CD14-positive monocyte (primary cell): ENCODE measurements at regions not wholly inside any gene's neighbourhood (a gene's known extent, or its start where the extent isn't known, plus 50 kb on each side); places are given as distances from the start of the nearest gene placed in this dataset.

Source experiments
- DNase-seq, 3 donors: peaks; one replicate each; pipeline ENCODE4 v3.0.0-alpha.2; 2011 to 2022
- H2AFZ ChIP-seq: 2 replicates; pipeline ENCODE4 v1.6.0; 2012; ENCODE audit warnings: mild to moderate bottlenecking, low read depth, low read length, inconsistent platforms; ENCODE audit not compliant: insufficient read depth, poor library complexity, severe bottlenecking
- H3K27ac ChIP-seq, 2 donors: 1 replicate in 1 of 2; 2 replicates in 1 of 2; pipeline ENCODE4 v1.5.1; 2012 to 2013; ENCODE audit warnings: low read length in 2 of 2, control low read depth in 1 of 2, inconsistent platforms in 1 of 2, low read depth in 1 of 2, mild to moderate bottlenecking in 1 of 2
- H3K27me3 ChIP-seq, 2 donors: one replicate each; pipeline versions ENCODE4 v1.6.0 to v1.6.1; 2011 to 2013; ENCODE audit warnings: low read length in 2 of 2; ENCODE audit not compliant: control insufficient read depth in 2 of 2, insufficient read depth in 2 of 2
- H3K36me3 ChIP-seq, 2 donors: replicated peaks in 1 of 2; 1 replicate in 1 of 2; 2 replicates in 1 of 2; pipeline versions ENCODE4 v1.5.1 to v1.6.1; 2012 to 2013; ENCODE audit warnings: low read length in 2 of 2, control low read depth in 1 of 2, inconsistent platforms in 1 of 2, mild to moderate bottlenecking in 1 of 2; ENCODE audit not compliant: insufficient read depth in 2 of 2, control insufficient read depth in 1 of 2
- H3K4me1 ChIP-seq, 2 donors: 1 replicate in 1 of 2; 2 replicates in 1 of 2; pipeline versions ENCODE4 v1.5.1 to v1.6.1; 2012 to 2013; ENCODE audit warnings: low read length in 2 of 2, control low read depth in 1 of 2, inconsistent platforms in 1 of 2, mild to moderate bottlenecking in 1 of 2, moderate library complexity in 1 of 2; ENCODE audit not compliant: insufficient read depth in 2 of 2, control insufficient read depth in 1 of 2
- H3K4me2 ChIP-seq: replicated peaks from 2 replicates; pipeline ENCODE3; 2012; ENCODE audit warnings: low read length, moderate library complexity, mild to moderate bottlenecking; ENCODE audit not compliant: poor library complexity, severe bottlenecking; ENCODE audit errors: extremely low read depth
- H3K4me3 ChIP-seq, 3 experiments: fragments of 200-600 bp in 1 of 3; sonication (generic) in 1 of 3; replicated peaks in 1 of 3; 1 replicate in 2 of 3; 2 replicates in 1 of 3; pipeline ENCODE4 v1.5.1; 2011 to 2013; ENCODE audit warnings: low read length in 3 of 3, mild to moderate bottlenecking in 3 of 3, control low read depth in 2 of 3, low read depth in 2 of 3, inconsistent platforms in 1 of 3, moderate library complexity in 1 of 3
- H3K79me2 ChIP-seq: 2 replicates; pipeline ENCODE4 v1.6.0; 2012; ENCODE audit warnings: mild to moderate bottlenecking, control low read depth, inconsistent platforms, low read length, moderate library complexity; ENCODE audit not compliant: insufficient read depth
- H3K9ac ChIP-seq: 2 replicates; pipeline ENCODE4 v1.6.0; 2017; ENCODE audit warnings: low read length, mild to moderate bottlenecking; ENCODE audit not compliant: insufficient read depth, poor library complexity, severe bottlenecking
- H3K9me3 ChIP-seq, 2 donors: replicated peaks in 1 of 2; 1 replicate in 1 of 2; 2 replicates in 1 of 2; pipeline versions ENCODE4 v1.5.1 to v1.6.1; 2012 to 2013; ENCODE audit warnings: low read length in 2 of 2, control low read depth in 1 of 2; ENCODE audit not compliant: control insufficient read depth in 1 of 2, insufficient read depth in 1 of 2
- H4K20me1 ChIP-seq: 2 replicates; pipeline ENCODE4 v1.6.0; 2012; ENCODE audit warnings: mild to moderate bottlenecking, low read length, control low read depth, moderate library complexity; ENCODE audit not compliant: insufficient read depth
- H3K27ac Mint-ChIP-seq, 7 donors: one replicate each; pipeline ENCODE4 v1.8.0; 2020; ENCODE audit warnings: mild to moderate bottlenecking in 7 of 7, mixed read lengths in 7 of 7, moderate library complexity in 6 of 7, inconsistent platforms in 2 of 7
- H3K27me3 Mint-ChIP-seq, 3 donors: one replicate each; pipeline ENCODE4 v1.8.0; 2021 to 2022; ENCODE audit warnings: low read depth in 3 of 3, mild to moderate bottlenecking in 3 of 3, mixed read lengths in 3 of 3, moderate library complexity in 3 of 3, inconsistent platforms in 1 of 3
- H3K36me3 Mint-ChIP-seq, 2 donors: one replicate each; pipeline ENCODE4 v1.8.0; 2020; ENCODE audit warnings: mixed read lengths in 2 of 2, inconsistent platforms in 1 of 2, mild to moderate bottlenecking in 1 of 2
- H3K4me1 Mint-ChIP-seq: one replicate; pipeline ENCODE4 v1.8.0; 2020; ENCODE audit warnings: mild to moderate bottlenecking, mixed read lengths
- H3K4me3 Mint-ChIP-seq, 2 donors: one replicate each; pipeline ENCODE4 v1.8.0; 2020; ENCODE audit warnings: mild to moderate bottlenecking in 2 of 2, mixed read lengths in 2 of 2, moderate library complexity in 1 of 2
- H3K9me3 Mint-ChIP-seq, 7 donors: one replicate each; pipeline ENCODE4 v1.8.0; 2020 to 2022; ENCODE audit warnings: mixed read lengths in 7 of 7, mild to moderate bottlenecking in 6 of 7, moderate library complexity in 6 of 7, inconsistent platforms in 2 of 7
- WGBS: methylation state at CpG from one replicate; pipeline ENCODE4 v1.1.5; 2013; ENCODE audit warnings: missing lambda C conversion rate; ENCODE audit not compliant: insufficient coverage; 5-methylcytosine and 5-hydroxymethylcytosine counted together
- intact Hi-C, 2 donors: fragments of 100-400 bp; cut with micrococcal nuclease; formaldehyde crosslinking; loops; one replicate each; pipeline versions ENCODE4 v1.15.0 to v1.15.1; 2023
- TF ChIP-seq, protein P1 (sequence below): fragments of 200-600 bp; IDR thresholded peaks from one replicate; pipeline ENCODE4 v1.8.0; 2022; ENCODE audit warnings: antibody characterized with exemption, mild to moderate bottlenecking

DNA sequence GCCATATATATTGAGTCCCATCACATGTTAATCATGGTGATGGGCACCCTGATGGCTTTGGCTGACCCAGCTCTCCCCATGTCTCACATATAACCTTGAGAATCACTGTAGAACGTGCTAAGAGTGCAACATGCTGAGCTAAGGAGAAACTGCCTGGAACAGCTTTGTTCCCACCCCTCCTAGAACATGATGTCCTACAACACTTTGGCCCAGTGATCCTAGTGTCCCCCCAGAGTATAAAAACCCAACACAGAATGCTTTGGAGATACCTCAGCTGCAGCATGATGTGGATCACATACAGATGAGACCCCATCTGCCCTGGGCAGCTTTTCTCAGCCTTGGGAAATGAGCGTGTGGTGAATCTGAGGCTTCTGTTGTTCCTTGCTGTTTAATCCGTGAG lies 343.5 kb downstream of the NFIB start:
- Mint-ChIP-seq H3K27ac (no peak overlapping the region), H3K4me3 (no peak overlapping the region), H3K27me3 (peaks cover 0 to 1% (median 0%) of the 10 kb centered on the region in 3 donors), H3K4me1 (peaks cover 4% of the 10 kb centered on the region), H3K36me3 (no peaks in the 10 kb centered on the region), H3K9me3 (peaks cover 0 to 4% (median 0%) of the 10 kb centered on the region in 7 donors)
- intact Hi-C loops: no loop called here
- H3K4me1 ChIP-seq: no peaks in the 10 kb centered on the region
- H2AFZ ChIP-seq: no peak overlapping the region
- no peak overlapping the region for H3K9ac ChIP-seq
- TF ChIP-seq, protein P1, sequence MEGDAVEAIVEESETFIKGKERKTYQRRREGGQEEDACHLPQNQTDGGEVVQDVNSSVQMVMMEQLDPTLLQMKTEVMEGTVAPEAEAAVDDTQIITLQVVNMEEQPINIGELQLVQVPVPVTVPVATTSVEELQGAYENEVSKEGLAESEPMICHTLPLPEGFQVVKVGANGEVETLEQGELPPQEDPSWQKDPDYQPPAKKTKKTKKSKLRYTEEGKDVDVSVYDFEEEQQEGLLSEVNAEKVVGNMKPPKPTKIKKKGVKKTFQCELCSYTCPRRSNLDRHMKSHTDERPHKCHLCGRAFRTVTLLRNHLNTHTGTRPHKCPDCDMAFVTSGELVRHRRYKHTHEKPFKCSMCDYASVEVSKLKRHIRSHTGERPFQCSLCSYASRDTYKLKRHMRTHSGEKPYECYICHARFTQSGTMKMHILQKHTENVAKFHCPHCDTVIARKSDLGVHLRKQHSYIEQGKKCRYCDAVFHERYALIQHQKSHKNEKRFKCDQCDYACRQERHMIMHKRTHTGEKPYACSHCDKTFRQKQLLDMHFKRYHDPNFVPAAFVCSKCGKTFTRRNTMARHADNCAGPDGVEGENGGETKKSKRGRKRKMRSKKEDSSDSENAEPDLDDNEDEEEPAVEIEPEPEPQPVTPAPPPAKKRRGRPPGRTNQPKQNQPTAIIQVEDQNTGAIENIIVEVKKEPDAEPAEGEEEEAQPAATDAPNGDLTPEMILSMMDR: no peak
- H4K20me1 ChIP-seq: no peaks in the 10 kb centered on the region
- H3K79me2 ChIP-seq: no peaks in the 10 kb centered on the region
- no peak for DNase-seq
- H3K4me3 ChIP-seq: no peak overlapping the region
- no peaks in the 10 kb centered on the region for H3K36me3 ChIP-seq
- WGBS: 70% methylated on average over 2 of the region's 3 CpGs
- no peak overlapping the region for H3K4me2 ChIP-seq
- H3K27me3 ChIP-seq: no peaks in the 10 kb centered on the region
- no peak overlapping the region for H3K27ac ChIP-seq
- H3K9me3 ChIP-seq: no peaks in the 10 kb centered on the region

DNA sequence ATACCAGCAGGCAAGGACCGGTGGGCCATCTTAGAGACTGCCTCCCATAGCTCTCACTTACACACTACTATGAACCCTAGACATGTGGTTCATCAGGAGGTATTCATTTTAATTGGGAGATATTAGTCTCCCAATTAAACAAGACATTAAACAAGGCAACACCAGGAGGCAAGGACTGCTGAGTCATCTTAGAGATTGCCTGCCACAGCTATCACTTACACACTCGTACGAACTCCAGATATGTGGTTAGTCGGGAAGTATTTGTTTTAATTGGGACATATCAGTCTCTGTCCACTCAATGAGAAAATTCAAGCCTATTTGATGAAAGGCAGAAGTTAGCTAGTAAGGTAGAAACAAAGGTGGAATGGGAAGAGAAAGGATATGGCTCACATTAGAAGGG lies 343.9 kb downstream of the NFIB start:
- H3K27me3 ChIP-seq: no peaks in the 10 kb centered on the region
- no peaks in the 10 kb centered on the region for H3K79me2 ChIP-seq
- WGBS: no CpG with 5 or more reads among the region's 4 CpGs
- no peaks in the 10 kb centered on the region for H3K36me3 ChIP-seq
- H3K36me3 Mint-ChIP-seq: no peaks in the 10 kb centered on the region
- H3K27ac ChIP-seq: no peak overlapping the region
- TF ChIP-seq, protein P1: no peak
- H3K4me2 ChIP-seq: no peak overlapping the region
- H3K4me3 ChIP-seq: no peak overlapping the region
- DNase-seq: no peak
- H3K27me3 Mint-ChIP-seq: peaks cover 0 to 1% (median 0%) of the 10 kb centered on the region in 3 donors
- H3K4me3 Mint-ChIP-seq: no peak overlapping the region
- H3K9ac ChIP-seq: no peak overlapping the region
- H3K9me3 ChIP-seq: no peaks in the 10 kb centered on the region
- intact Hi-C loops: no loop called here
- no peaks in the 10 kb centered on the region for H3K4me1 ChIP-seq
- no peak overlapping the region for H2AFZ ChIP-seq
- H3K4me1 Mint-ChIP-seq: peaks cover 4% of the 10 kb centered on the region
- H4K20me1 ChIP-seq: no peaks in the 10 kb centered on the region
- H3K9me3 Mint-ChIP-seq: peaks cover 0 to 4% (median 0%) of the 10 kb centered on the region in 7 donors
- H3K27ac Mint-ChIP-seq: no peak overlapping the region
